GM12878 (cell line): ENCODE measurements at regions not wholly inside any gene's neighbourhood (a gene's known extent, or its start where the extent isn't known, plus 50 kb on each side); places are given as distances from the start of the nearest gene placed in this dataset.

Source experiments
- CEBPB ChIP-seq, 2 experiments: fragments of 150-350 bp in 1 of 2; IDR thresholded peaks; 2 replicates each; pipeline ENCODE4 v1.6.1; 2012 to 2014; ENCODE audit warnings: low read depth in 2 of 2, low read length in 2 of 2, borderline replicate concordance in 1 of 2, inconsistent platforms in 1 of 2
- CHD1 ChIP-seq: IDR thresholded peaks from 2 replicates; pipeline ENCODE4 v1.6.1; 2012; ENCODE audit warnings: low read depth, low read length, improper control_type of control experiment
- DPF2 ChIP-seq: fragments of 450-650 bp; IDR thresholded peaks from 2 replicates; pipeline ENCODE4 v1.6.1; 2017; ENCODE audit warnings: mild to moderate bottlenecking
- GATAD2B ChIP-seq: fragments of 450-650 bp; conservative IDR thresholded peaks from 2 replicates; pipeline ENCODE4 v1.6.1; 2017; ENCODE audit warnings: low read depth, mild to moderate bottlenecking, moderate library complexity
- KAT2A ChIP-seq: conservative IDR thresholded peaks from 2 replicates; pipeline ENCODE4 v1.6.1; 2011; ENCODE audit warnings: low read depth, low read length; ENCODE audit not compliant: control insufficient read depth
- KLF5 ChIP-seq: fragments of 450-650 bp; IDR thresholded peaks from 2 replicates; pipeline ENCODE4 v1.6.1; 2014; ENCODE audit warnings: mild to moderate bottlenecking; ENCODE audit not compliant: partially characterized antibody
- NR2F1 ChIP-seq: fragments of 450-650 bp; conservative IDR thresholded peaks from 2 replicates; pipeline ENCODE4 v1.6.1; 2017; ENCODE audit warnings: mild to moderate bottlenecking
- SIN3A ChIP-seq: IDR thresholded peaks from 2 replicates; pipeline ENCODE4 v1.6.1; 2012; ENCODE audit warnings: low read depth, low read length, improper control_type of control experiment
- SUZ12 ChIP-seq: fragments of 200-600 bp; sonication (generic); IDR thresholded peaks from one replicate; pipeline ENCODE4 v1.6.1; 2018; ENCODE audit warnings: antibody characterized with exemption, mild to moderate bottlenecking; ENCODE audit not compliant: unreplicated experiment
- TCF7 ChIP-seq: IDR thresholded peaks from 2 replicates; pipeline ENCODE4 v1.6.1; 2014; ENCODE audit warnings: antibody characterized with exemption, borderline replicate concordance
- ZNF24 ChIP-seq: fragments of 450-650 bp; IDR thresholded peaks from 2 replicates; pipeline ENCODE4 v1.6.1; 2017; ENCODE audit warnings: antibody characterized with exemption, mild to moderate bottlenecking
- ZZZ3 ChIP-seq: IDR thresholded peaks from 2 replicates; pipeline ENCODE4 v1.6.1; 2011; ENCODE audit warnings: low read depth; ENCODE audit not compliant: control insufficient read depth, insufficient read length
- TF ChIP-seq, protein P1 (sequence below): fragments of 450-650 bp; IDR thresholded peaks from 2 replicates; pipeline ENCODE4 v1.6.1; 2014; ENCODE audit warnings: mild to moderate bottlenecking
- TF ChIP-seq, protein P2 (sequence below): IDR thresholded peaks from 2 replicates; pipeline ENCODE4 v1.6.1; 2012; ENCODE audit warnings: low read length, inconsistent platforms
- TF ChIP-seq, protein P3 (sequence below): fragments of 450-650 bp; IDR thresholded peaks from 2 replicates; pipeline ENCODE4 v1.6.1; 2017; ENCODE audit warnings: mild to moderate bottlenecking
- TF ChIP-seq, protein P4 (sequence below): IDR thresholded peaks from 2 replicates; pipeline ENCODE4 v1.6.1; 2011; ENCODE audit warnings: borderline replicate concordance, low read depth, mild to moderate bottlenecking, moderate library complexity, mixed read lengths, low read length; ENCODE audit not compliant: insufficient read depth; ENCODE audit errors: extremely low read length
- TF ChIP-seq, protein P5 (sequence below): fragments of 450-650 bp; IDR thresholded peaks from 2 replicates; pipeline ENCODE4 v1.6.1; 2016; ENCODE audit warnings: mild to moderate bottlenecking
- TF ChIP-seq, protein P6 (sequence below): IDR thresholded peaks from 2 replicates; pipeline ENCODE4 v1.6.1; 2012; ENCODE audit warnings: low read depth, low read length, improper control_type of control experiment
- TF ChIP-seq, protein P7 (sequence below): fragments of 450-650 bp; IDR thresholded peaks from 2 replicates; pipeline ENCODE4 v1.6.1; 2018; ENCODE audit warnings: mild to moderate bottlenecking, low read depth, moderate library complexity; ENCODE audit not compliant: partially characterized antibody

DNA sequence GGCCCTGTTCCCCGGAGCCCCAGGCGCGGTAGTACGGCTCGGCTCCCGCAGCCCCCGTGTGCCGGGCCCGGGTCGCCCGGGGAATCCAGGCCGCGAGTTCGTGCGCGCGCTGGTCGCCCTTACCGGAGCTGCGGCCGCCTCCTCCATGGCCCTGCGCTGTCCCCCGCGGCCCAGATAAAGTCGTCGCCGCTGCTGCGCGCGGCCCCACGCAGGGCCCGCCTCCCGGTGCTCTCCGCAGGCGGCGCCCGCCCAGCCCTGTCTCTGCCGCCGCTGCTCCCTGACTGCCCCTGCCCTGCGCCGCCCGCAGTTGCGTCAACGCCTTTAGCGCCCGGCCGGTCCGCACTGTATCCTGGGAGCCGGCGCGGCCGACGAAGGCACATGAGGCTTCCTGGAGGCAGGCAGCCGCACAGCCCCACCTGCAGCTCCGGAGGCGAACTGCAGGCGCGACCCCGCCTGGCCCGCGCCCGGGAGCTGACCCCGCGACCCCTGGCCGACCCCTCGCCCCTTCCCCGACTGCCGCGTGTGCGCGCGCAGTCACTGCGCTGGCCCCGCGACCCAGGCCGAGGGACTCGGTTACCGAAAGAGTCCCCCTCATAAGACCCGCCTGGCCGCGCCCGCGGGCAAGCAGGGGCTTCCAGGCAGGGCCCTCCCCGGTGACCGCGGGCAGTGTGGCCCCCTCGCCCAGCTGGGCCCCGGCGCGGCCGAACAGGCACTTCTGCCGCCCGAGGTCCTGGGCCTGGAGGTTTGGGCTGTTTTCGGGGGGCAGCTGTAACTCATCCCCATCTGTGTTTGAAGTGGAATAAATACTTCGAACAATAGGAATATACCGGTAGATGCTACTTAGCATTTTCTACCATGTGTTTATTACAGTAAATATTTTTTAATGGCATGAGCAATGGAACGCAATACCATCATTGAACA, 127.1 kb upstream of the ZNF746 start (continued):
- TF ChIP-seq, protein P1, sequence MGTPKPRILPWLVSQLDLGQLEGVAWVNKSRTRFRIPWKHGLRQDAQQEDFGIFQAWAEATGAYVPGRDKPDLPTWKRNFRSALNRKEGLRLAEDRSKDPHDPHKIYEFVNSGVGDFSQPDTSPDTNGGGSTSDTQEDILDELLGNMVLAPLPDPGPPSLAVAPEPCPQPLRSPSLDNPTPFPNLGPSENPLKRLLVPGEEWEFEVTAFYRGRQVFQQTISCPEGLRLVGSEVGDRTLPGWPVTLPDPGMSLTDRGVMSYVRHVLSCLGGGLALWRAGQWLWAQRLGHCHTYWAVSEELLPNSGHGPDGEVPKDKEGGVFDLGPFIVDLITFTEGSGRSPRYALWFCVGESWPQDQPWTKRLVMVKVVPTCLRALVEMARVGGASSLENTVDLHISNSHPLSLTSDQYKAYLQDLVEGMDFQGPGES: no peak
- TF ChIP-seq SUZ12: no peak
- TF ChIP-seq, protein P2, sequence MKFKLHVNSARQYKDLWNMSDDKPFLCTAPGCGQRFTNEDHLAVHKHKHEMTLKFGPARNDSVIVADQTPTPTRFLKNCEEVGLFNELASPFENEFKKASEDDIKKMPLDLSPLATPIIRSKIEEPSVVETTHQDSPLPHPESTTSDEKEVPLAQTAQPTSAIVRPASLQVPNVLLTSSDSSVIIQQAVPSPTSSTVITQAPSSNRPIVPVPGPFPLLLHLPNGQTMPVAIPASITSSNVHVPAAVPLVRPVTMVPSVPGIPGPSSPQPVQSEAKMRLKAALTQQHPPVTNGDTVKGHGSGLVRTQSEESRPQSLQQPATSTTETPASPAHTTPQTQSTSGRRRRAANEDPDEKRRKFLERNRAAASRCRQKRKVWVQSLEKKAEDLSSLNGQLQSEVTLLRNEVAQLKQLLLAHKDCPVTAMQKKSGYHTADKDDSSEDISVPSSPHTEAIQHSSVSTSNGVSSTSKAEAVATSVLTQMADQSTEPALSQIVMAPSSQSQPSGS: no peak
- TF ChIP-seq, protein P3, sequence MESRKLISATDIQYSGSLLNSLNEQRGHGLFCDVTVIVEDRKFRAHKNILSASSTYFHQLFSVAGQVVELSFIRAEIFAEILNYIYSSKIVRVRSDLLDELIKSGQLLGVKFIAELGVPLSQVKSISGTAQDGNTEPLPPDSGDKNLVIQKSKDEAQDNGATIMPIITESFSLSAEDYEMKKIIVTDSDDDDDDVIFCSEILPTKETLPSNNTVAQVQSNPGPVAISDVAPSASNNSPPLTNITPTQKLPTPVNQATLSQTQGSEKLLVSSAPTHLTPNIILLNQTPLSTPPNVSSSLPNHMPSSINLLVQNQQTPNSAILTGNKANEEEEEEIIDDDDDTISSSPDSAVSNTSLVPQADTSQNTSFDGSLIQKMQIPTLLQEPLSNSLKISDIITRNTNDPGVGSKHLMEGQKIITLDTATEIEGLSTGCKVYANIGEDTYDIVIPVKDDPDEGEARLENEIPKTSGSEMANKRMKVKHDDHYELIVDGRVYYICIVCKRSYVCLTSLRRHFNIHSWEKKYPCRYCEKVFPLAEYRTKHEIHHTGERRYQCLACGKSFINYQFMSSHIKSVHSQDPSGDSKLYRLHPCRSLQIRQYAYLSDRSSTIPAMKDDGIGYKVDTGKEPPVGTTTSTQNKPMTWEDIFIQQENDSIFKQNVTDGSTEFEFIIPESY: no peak
- peak; percentile 73 for TF ChIP-seq SIN3A
- peak; percentile 24 for TF ChIP-seq KLF5
- TF ChIP-seq, protein P4, sequence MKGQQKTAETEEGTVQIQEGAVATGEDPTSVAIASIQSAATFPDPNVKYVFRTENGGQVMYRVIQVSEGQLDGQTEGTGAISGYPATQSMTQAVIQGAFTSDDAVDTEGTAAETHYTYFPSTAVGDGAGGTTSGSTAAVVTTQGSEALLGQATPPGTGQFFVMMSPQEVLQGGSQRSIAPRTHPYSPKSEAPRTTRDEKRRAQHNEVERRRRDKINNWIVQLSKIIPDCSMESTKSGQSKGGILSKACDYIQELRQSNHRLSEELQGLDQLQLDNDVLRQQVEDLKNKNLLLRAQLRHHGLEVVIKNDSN: peak; percentile 54
- peak; percentile 100 for TF ChIP-seq NR2F1
- no peak for TF ChIP-seq KAT2A
- TF ChIP-seq, protein P5, sequence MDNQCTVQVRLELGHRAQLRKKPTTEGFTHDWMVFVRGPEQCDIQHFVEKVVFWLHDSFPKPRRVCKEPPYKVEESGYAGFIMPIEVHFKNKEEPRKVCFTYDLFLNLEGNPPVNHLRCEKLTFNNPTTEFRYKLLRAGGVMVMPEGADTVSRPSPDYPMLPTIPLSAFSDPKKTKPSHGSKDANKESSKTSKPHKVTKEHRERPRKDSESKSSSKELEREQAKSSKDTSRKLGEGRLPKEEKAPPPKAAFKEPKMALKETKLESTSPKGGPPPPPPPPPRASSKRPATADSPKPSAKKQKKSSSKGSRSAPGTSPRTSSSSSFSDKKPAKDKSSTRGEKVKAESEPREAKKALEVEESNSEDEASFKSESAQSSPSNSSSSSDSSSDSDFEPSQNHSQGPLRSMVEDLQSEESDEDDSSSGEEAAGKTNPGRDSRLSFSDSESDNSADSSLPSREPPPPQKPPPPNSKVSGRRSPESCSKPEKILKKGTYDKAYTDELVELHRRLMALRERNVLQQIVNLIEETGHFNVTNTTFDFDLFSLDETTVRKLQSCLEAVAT: no peak
- TF ChIP-seq TCF7: no peak
- TF ChIP-seq ZNF24: no peak
- TF ChIP-seq CHD1: no peak
- TF ChIP-seq, protein P6, sequence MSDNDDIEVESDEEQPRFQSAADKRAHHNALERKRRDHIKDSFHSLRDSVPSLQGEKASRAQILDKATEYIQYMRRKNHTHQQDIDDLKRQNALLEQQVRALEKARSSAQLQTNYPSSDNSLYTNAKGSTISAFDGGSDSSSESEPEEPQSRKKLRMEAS: 0 out of 2 replicates have a peak, but pooled peaks have one; percentile 56
- TF ChIP-seq, protein P7, sequence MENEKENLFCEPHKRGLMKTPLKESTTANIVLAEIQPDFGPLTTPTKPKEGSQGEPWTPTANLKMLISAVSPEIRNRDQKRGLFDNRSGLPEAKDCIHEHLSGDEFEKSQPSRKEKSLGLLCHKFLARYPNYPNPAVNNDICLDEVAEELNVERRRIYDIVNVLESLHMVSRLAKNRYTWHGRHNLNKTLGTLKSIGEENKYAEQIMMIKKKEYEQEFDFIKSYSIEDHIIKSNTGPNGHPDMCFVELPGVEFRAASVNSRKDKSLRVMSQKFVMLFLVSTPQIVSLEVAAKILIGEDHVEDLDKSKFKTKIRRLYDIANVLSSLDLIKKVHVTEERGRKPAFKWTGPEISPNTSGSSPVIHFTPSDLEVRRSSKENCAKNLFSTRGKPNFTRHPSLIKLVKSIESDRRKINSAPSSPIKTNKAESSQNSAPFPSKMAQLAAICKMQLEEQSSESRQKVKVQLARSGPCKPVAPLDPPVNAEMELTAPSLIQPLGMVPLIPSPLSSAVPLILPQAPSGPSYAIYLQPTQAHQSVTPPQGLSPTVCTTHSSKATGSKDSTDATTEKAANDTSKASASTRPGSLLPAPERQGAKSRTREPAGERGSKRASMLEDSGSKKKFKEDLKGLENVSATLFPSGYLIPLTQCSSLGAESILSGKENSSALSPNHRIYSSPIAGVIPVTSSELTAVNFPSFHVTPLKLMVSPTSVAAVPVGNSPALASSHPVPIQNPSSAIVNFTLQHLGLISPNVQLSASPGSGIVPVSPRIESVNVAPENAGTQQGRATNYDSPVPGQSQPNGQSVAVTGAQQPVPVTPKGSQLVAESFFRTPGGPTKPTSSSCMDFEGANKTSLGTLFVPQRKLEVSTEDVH: no peak
- TF ChIP-seq ZZZ3: no peak
- peak; percentile 83 for TF ChIP-seq DPF2
- 0 out of 4 replicates have a peak, but pooled peaks of 1 of the 2 experiments have one; percentile 33 for TF ChIP-seq CEBPB (IDR thresholded peaks at IDR 0.05; ENCODE audit: borderline replicate concordance in 1 of 2, low read depth in 2 of 2, low read length in 2 of 2)
- TF ChIP-seq GATAD2B: peak; percentile 99
